ENCODE measurements at regions not wholly inside any gene's neighbourhood (a gene's known extent, or its start where the extent isn't known, plus 50 kb on each side); places are given as distances from the start of the nearest gene placed in this dataset.

GRCh38 chr6:19976411-19977129 is 139.4 kb downstream of the ID4 start:
- TF ChIP-seq, protein P1, sequence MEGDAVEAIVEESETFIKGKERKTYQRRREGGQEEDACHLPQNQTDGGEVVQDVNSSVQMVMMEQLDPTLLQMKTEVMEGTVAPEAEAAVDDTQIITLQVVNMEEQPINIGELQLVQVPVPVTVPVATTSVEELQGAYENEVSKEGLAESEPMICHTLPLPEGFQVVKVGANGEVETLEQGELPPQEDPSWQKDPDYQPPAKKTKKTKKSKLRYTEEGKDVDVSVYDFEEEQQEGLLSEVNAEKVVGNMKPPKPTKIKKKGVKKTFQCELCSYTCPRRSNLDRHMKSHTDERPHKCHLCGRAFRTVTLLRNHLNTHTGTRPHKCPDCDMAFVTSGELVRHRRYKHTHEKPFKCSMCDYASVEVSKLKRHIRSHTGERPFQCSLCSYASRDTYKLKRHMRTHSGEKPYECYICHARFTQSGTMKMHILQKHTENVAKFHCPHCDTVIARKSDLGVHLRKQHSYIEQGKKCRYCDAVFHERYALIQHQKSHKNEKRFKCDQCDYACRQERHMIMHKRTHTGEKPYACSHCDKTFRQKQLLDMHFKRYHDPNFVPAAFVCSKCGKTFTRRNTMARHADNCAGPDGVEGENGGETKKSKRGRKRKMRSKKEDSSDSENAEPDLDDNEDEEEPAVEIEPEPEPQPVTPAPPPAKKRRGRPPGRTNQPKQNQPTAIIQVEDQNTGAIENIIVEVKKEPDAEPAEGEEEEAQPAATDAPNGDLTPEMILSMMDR (IDR thresholded peaks at IDR 0.05 in 2 of 3, conservative IDR thresholded peaks at IDR 0.05 in 1 of 3; ENCODE audit: control insufficient read depth in 2 of 3, extremely low read depth in 1 of 3, insufficient read depth in 1 of 3, low read depth in 3 of 3, low read length in 3 of 3) = no peak
- TF ChIP-seq TAF1 (IDR thresholded peaks at IDR 0.05; ENCODE audit: borderline replicate concordance, low read depth, low read length) (no peak), SP1 (IDR thresholded peaks at IDR 0.05; ENCODE audit: low read depth, low read length) (no peak), GABPA (IDR thresholded peaks at IDR 0.05; ENCODE audit: low read depth) (no peak), SRF (IDR thresholded peaks at IDR 0.05; ENCODE audit: low read depth in 2 of 2, low read length in 2 of 2) (no peak), POLR2AphosphoS5 (IDR thresholded peaks at IDR 0.05; ENCODE audit: low read length) (no peak), ZZZ3 (IDR thresholded peaks at IDR 0.05; ENCODE audit: control insufficient read depth, insufficient read length, low read depth) (no peak), EP300 (IDR thresholded peaks at IDR 0.05; ENCODE audit: borderline replicate concordance in 1 of 2, control insufficient read depth in 1 of 2, low read depth in 2 of 2, low read length in 2 of 2) (no peak), SMC3 (IDR thresholded peaks at IDR 0.05; ENCODE audit: borderline replicate concordance, low read length) (no peak), POLR2A (IDR thresholded peaks at IDR 0.05; ENCODE audit: low read depth, low read length) (no peak), REST (IDR thresholded peaks at IDR 0.05; ENCODE audit: low read depth, low read length) (no peak)
- TF ChIP-seq, protein P2, sequence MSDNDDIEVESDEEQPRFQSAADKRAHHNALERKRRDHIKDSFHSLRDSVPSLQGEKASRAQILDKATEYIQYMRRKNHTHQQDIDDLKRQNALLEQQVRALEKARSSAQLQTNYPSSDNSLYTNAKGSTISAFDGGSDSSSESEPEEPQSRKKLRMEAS (IDR thresholded peaks at IDR 0.05; ENCODE audit: low read depth, low read length) = no peak

Data from GM12878 (cell line).